Activated CD4-positive, alpha-beta T cell treated with anti-CD3 and anti-CD28 coated beads for 36 hours (primary cell): ENCODE measurements at regions not wholly inside any gene's neighbourhood (a gene's known extent, or its start where the extent isn't known, plus 50 kb on each side); places are given as distances from the start of the nearest gene placed in this dataset.

Source experiments
- ATAC-seq: fragments of 200-7000 bp; cut with Tn5 transposase; one replicate; pipeline ENCODE4 v1.10.0; 2021; ENCODE audit warnings: mild to moderate bottlenecking, moderate library complexity
- CTCF ChIA-PET: fragments of 350-600 bp; sonication (Branson Sonifier 250); formaldehyde crosslinking; loops from one replicate; lab custom pipeline; 2021; ENCODE audit warnings: antibody characterized with exemption; lab: Charles Lee
- POLR2A ChIA-PET: fragments of 350-600 bp; sonication (Branson Sonifier 250); formaldehyde crosslinking; loops from one replicate; lab custom pipeline; 2021; ENCODE audit warnings: antibody characterized with exemption, inconsistent platforms; lab: Charles Lee
- DNase-seq: peaks from one replicate; pipeline ENCODE4 v3.0.0-alpha.2; 2020
- H3K27ac Mint-ChIP-seq: one replicate; pipeline ENCODE4 v1.8.0; 2021; ENCODE audit warnings: mixed read lengths
- H3K27me3 Mint-ChIP-seq: one replicate; pipeline ENCODE4 v1.8.0; 2021; ENCODE audit warnings: mixed read lengths
- H3K36me3 Mint-ChIP-seq: one replicate; pipeline ENCODE4 v1.8.0; 2021; ENCODE audit warnings: low read depth, mixed read lengths
- H3K4me1 Mint-ChIP-seq: one replicate; pipeline ENCODE4 v1.8.0; 2021; ENCODE audit warnings: mixed read lengths
- H3K4me3 Mint-ChIP-seq: one replicate; pipeline ENCODE4 v1.8.0; 2021; ENCODE audit warnings: mild to moderate bottlenecking, moderate library complexity, mixed read lengths
- H3K9me3 Mint-ChIP-seq: one replicate; pipeline ENCODE4 v1.8.0; 2021; ENCODE audit warnings: low read depth, mixed read lengths
- intact Hi-C, 2 experiments: fragments of 100-400 bp; cut with DNase I in 1 of 2; cut with micrococcal nuclease in 1 of 2; formaldehyde crosslinking; loops; one replicate each; pipeline versions ENCODE4 v1.14.2 to v1.15.1; 2022 to 2024; cut with DNase I, micrococcal nuclease

DNA sequence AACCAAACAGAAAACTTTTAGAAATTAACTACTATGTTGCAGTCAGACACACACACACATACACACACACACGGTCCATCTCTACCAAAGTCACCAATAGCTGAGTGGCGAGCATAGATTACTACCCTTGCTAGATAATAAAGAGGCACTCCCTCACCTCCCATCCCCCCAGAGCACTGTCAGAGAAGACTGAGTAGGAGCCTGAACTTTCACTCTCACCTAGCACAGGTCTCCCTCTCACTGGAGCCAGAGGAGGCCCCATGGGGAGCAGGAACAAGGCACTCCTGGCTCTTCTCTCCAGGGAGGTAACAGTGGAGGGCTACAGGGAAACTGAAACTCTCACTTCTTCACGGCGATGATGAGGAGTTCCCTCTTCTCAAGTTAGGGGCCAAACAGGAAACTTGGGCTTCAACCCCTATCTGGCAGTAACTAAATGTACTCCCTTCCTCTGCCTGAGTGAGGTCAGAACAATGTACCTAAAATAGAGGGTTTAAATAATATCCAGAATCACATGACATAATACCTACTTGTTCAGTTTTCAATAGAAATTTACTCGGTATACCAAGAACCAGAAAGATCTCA is 975.3 kb upstream of the GBE1 start:
- intact Hi-C loops, result no loop called here
- H3K9me3 Mint-ChIP-seq, result peaks cover 1% of the 10 kb centered on the region
- H3K36me3 Mint-ChIP-seq, result no peaks in the 10 kb centered on the region
- POLR2A ChIA-PET, result no interaction called here
- no peaks in the 10 kb centered on the region for H3K4me1 Mint-ChIP-seq
- H3K4me3 Mint-ChIP-seq, result no peak overlapping the region
- no peak overlapping the region for H3K27ac Mint-ChIP-seq
- CTCF ChIA-PET, result no interaction called here
- DNase-seq, result no peak
- no peak for ATAC-seq
- no peaks in the 10 kb centered on the region for H3K27me3 Mint-ChIP-seq

DNA sequence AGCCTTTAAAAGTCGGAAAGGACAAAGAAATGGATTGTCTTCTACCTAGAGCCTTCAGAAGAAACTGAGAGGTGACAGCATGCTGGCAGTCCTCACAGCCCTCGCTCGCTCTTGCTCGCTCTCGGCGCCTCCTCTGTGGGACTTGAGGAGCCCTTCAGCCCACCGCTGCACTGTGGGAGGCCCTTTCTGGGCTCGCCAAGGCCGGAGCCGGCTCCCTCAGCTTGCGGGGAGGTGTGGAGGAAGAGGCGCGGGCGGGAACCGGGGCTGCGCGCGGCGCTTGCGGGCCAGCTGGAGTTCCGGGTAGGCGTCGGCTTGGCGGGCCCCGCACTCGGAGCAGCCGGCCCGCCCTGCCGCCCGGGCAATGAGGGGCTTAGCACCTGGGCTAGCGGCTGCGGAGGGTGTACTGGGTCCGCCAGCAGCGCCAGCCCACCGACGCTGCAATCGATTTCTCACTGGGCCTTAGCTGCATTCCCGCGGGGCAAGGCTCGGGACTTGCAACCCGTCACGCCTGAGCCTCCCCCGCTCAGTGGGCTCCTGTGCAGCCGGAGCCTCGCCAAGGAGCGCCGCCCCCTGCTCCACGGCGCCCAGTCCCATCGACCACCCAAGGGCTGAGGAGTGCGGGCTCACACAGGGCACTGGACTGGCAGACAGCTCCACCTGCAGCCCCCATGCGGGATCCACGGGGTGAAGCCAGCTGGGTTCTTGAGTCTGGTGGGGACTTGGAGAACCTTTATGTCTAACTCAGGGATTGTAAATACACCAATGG is 953.8 kb upstream of the GBE1 start:
- no peak overlapping the region for H3K4me3 Mint-ChIP-seq
- DNase-seq (no peak), ATAC-seq (no peak)
- H3K9me3 Mint-ChIP-seq, result peaks cover 3% of the 10 kb centered on the region
- H3K27ac Mint-ChIP-seq, result no peak overlapping the region
- ChIA-PET POLR2A (no interaction called here), CTCF (no interaction called here)
- H3K27me3 Mint-ChIP-seq, result no peaks in the 10 kb centered on the region
- H3K4me1 Mint-ChIP-seq, result no peaks in the 10 kb centered on the region
- H3K36me3 Mint-ChIP-seq, result peaks cover 3% of the 10 kb centered on the region
- intact Hi-C loops, result no loop called here

DNA sequence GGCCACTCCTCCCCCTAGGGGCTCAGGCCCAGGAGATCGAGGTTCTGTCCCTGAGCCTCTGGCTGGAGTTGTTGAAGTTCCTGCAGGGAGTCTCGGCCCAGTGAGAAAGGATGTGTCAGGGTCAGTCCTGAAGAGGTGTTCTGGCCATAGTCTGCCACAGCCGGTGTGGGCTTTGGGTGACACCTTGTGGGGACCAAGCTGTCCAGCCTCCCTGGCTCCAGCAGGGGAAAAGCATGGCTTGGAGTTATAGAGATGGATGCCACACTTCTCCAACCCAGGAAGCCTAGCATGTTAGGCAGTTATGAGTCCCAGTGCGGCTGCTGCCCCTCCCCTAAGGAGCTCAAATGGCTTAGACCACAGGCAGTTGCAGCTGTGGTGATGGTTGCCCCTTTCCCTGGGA is 945.6 kb upstream of the GBE1 start:
- Mint-ChIP-seq H3K27me3 (no peaks in the 10 kb centered on the region), H3K4me1 (no peaks in the 10 kb centered on the region), H3K36me3 (no peaks in the 10 kb centered on the region), H3K4me3 (no peak overlapping the region), H3K9me3 (peaks cover 13% of the 10 kb centered on the region), H3K27ac (no peak overlapping the region)
- intact Hi-C loops, result no loop called here
- CTCF ChIA-PET, result no interaction called here
- no peak for DNase-seq
- no peak for ATAC-seq
- POLR2A ChIA-PET, result no interaction called here

DNA sequence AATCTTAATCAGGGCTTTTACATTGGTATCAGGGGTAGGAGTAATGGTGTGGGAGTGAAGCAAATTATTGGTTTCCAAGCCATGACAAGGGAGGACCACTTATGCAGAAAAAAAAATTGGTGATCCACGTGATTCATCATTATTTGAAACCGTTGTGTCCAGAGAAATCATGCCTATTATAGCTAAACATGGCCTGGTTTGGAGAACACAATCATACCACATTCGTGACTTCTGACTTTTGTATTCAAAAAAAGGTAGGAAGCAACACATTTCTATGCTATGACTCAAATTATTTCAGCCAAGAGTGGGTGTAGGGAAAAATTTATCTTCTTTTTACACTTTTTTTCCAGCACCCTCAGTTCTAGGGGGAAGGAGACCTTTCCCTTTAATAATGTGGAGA is 924.3 kb upstream of the GBE1 start:
- DNase-seq (no peak), ATAC-seq (no peak)
- Mint-ChIP-seq H3K27me3 (no peaks in the 10 kb centered on the region), H3K27ac (no peak overlapping the region), H3K4me1 (no peaks in the 10 kb centered on the region), H3K36me3 (no peaks in the 10 kb centered on the region), H3K4me3 (no peak overlapping the region), H3K9me3 (peaks cover 2% of the 10 kb centered on the region)
- CTCF ChIA-PET, result no interaction called here
- intact Hi-C loops, result no loop called here
- POLR2A ChIA-PET, result no interaction called here

DNA sequence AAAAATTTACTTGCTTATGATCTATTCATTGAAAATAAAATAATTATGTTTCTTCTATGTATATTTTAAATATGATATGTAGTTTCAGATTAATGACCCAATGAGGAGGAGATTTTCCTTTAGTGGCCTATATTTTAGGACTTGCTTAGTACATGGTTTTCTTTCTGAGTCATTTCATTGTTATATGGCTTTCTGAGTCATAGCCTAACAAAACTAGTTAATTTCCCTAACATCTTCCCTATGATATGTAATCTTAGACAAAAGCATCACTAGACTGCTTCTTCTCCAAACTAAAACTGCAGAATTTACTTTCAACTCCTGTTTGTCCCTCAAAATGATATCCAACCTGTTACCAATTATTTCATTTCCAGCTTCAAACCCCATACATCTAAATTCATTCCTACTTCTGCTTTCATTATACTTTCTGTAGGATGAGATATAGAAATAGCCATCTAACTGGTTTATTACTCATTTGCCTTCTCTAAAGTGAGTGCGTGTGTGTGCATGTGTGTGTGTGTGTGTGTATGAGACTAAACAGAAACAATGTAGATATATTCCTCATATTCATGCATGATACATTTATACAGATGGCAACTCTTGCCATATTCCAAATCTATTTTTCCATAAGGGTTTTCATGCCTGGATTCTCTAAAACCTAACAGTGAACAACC is 915.0 kb upstream of the GBE1 start:
- Mint-ChIP-seq H3K36me3 (no peaks in the 10 kb centered on the region), H3K9me3 (peaks cover 6% of the 10 kb centered on the region), H3K4me1 (no peaks in the 10 kb centered on the region), H3K27me3 (no peaks in the 10 kb centered on the region), H3K27ac (no peak overlapping the region), H3K4me3 (no peak overlapping the region)
- CTCF ChIA-PET, result no interaction called here
- POLR2A ChIA-PET, result no interaction called here
- no peak for ATAC-seq
- no peak for DNase-seq
- intact Hi-C loops, result no loop called here

DNA sequence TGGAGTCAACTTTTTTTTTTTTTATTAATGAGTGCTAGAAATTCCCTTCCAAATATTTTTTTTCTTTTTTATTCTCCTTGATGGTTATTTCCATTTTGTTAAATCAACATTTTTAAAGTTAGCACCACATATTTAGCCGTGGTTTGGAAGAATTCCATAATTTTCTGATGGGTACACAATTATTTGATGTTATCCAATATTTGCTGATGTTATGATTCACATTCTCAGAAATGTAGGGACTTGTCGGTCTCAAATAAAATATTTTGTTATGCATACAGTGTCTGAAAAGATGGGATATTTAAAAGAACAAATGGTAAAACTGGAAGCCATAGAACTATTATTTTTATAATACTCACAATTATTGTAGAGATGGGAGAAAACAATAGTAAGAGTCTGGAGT is 911.5 kb upstream of the GBE1 start:
- Mint-ChIP-seq H3K27ac (no peak overlapping the region), H3K9me3 (peaks cover 7% of the 10 kb centered on the region), H3K36me3 (no peaks in the 10 kb centered on the region), H3K4me3 (no peak overlapping the region), H3K27me3 (no peaks in the 10 kb centered on the region), H3K4me1 (no peaks in the 10 kb centered on the region)
- ATAC-seq (no peak), DNase-seq (no peak)
- ChIA-PET CTCF (no interaction called here), POLR2A (no interaction called here)
- intact Hi-C loops, result no loop called here

DNA sequence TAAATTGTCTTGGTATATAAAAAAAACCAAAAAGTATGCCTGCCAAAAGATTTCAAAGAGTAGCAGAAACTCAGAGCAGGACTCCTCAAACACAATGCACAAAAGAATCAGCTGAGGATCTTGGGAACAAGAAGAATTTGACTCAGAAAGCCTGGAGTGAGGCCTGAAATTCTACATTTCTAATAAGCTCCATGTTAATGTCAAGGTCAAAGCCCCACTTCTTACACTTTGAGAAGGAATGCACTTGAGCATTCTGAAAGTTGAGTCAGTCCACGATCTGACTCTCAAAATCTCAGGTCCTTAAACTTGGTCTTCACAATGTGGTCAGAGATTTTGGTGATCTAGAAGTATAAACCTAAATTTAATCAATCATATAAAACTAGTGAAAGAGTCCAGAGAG is 910.0 kb upstream of the GBE1 start:
- H3K4me3 Mint-ChIP-seq, result no peak overlapping the region
- H3K9me3 Mint-ChIP-seq, result peaks cover 8% of the 10 kb centered on the region
- DNase-seq (no peak), ATAC-seq (no peak)
- ChIA-PET CTCF (interaction anchor here (0.7 kb wide), 1 partner anchor 11 kb away, joined by 3 read pairs; no protein-coding TSS in a partner anchor), POLR2A (no interaction called here)
- H3K4me1 Mint-ChIP-seq, result no peaks in the 10 kb centered on the region
- H3K27me3 Mint-ChIP-seq, result no peaks in the 10 kb centered on the region
- H3K36me3 Mint-ChIP-seq, result no peaks in the 10 kb centered on the region
- H3K27ac Mint-ChIP-seq, result no peak overlapping the region
- intact Hi-C loops, result no loop called here

DNA sequence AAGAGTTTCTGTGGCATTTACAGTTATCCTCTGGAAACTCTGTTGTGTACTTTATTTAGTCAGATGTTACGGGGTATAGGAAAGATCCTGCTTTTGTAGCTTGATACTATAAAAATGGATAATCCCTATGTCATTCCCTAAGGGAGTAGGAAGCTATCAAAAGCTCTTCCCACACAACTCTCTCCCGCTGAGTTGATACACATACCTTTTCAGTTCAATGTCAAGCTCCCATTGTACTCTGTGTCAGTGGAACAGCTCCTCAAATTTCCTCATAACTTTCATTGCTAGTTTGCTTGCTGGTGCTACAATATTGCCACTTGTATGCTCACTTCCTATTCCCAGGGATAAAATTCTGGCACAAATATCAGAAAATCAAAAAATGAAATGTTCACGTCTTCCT is 893.3 kb upstream of the GBE1 start:
- DNase-seq, result no peak
- CTCF ChIA-PET, result no interaction called here
- Mint-ChIP-seq H3K27ac (no peak overlapping the region), H3K4me1 (no peaks in the 10 kb centered on the region), H3K27me3 (no peaks in the 10 kb centered on the region), H3K9me3 (peaks cover 12% of the 10 kb centered on the region), H3K4me3 (no peak overlapping the region), H3K36me3 (no peaks in the 10 kb centered on the region)
- no peak for ATAC-seq
- intact Hi-C loops, result no loop called here
- POLR2A ChIA-PET, result no interaction called here

DNA sequence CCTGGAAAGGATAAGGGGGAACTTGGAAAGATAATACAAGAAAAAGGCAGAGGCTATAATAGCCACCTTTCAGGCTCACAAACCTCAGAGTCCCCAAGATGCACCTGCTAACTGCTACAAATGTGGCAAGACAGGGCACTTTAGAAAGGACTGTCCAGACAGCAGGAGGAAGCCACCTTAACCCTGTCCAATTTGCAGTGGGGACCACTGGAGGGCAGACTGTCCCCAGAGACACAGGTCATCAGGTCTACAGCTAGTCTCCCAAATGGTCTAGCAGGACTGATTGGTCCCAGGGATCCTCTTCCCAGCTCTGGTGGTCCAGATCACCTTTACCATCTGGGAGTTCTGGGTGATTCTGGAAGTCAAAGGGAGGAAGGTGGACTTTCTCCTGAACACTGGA is 882.5 kb upstream of the GBE1 start:
- Mint-ChIP-seq H3K27me3 (no peaks in the 10 kb centered on the region), H3K36me3 (no peaks in the 10 kb centered on the region), H3K4me1 (no peaks in the 10 kb centered on the region), H3K9me3 (peaks cover 7% of the 10 kb centered on the region), H3K4me3 (no peak overlapping the region), H3K27ac (no peak overlapping the region)
- ChIA-PET CTCF (no interaction called here), POLR2A (interaction anchor here (0.5 kb wide), 1 partner anchor 11 kb away, joined by 4 read pairs; no protein-coding TSS in a partner anchor)
- no peak for DNase-seq
- intact Hi-C loops, result no loop called here
- ATAC-seq, result no peak

DNA sequence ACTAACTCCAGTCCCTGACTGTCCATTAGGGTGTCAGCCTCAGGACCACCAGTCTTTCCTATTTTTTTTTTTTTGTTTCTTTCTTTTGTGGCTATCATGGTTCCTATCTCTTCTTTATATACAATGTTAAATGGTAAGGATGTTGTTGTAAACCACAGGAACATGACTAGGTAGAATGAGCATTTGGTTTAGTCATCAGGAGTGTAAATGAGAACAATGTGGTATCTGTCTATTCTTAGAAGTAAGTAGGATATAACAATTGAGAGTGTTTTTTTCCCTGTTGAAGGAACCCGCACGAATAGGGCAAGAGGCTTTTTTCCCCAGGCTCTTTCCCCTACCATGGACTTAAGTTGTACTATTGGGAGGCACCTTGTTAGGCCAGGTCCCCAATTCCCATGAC is 880.3 kb upstream of the GBE1 start:
- no peak overlapping the region for H3K4me3 Mint-ChIP-seq
- DNase-seq (no peak), ATAC-seq (no peak)
- CTCF ChIA-PET, result no interaction called here
- H3K27me3 Mint-ChIP-seq, result no peaks in the 10 kb centered on the region
- H3K36me3 Mint-ChIP-seq, result no peaks in the 10 kb centered on the region
- H3K27ac Mint-ChIP-seq, result no peak overlapping the region
- H3K4me1 Mint-ChIP-seq, result no peaks in the 10 kb centered on the region
- POLR2A ChIA-PET, result no interaction called here
- intact Hi-C loops, result no loop called here
- peaks cover 5% of the 10 kb centered on the region for H3K9me3 Mint-ChIP-seq

DNA sequence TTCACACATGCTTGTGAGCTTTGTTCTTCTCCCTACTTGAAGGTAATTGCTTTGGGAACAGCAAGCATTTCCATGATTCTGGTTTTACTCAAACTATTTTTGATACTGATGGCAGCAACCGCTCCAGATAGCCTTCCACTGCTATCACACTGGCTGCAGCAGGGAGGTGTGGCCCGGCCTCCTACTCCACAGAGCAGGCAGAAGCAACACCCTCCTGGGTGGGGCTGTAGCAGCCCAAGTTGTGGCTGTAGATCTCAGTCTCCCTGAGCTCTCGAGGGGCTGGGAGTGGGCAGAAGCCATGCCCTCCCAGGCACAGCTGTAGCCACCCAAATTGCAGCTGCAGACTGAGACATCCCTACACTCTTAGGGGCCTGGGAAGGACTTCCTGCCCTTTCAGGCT is 878.8 kb upstream of the GBE1 start:
- no peak overlapping the region for H3K27ac Mint-ChIP-seq

DNA sequence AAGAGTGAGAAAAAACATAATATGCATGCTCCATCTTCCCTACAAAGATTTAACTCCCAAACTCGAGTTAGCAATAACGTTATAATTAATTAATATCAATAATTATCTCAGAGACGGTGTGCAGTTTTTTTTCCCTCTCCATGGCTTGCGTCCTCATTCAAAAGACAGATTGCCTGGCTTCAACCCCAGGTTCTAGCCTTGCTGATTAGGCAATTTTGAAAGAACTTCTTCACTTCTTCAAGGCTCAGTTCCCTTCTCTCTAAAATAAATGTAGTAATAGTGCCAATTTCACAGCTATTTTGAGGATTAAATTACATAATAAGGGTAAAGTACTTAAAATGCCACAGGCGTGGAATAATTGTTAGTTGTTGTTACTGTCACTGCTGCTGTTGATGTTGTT is 876.1 kb upstream of the GBE1 start:
- no peak for ATAC-seq
- Mint-ChIP-seq H3K4me1 (no peaks in the 10 kb centered on the region), H3K27ac (no peak overlapping the region), H3K36me3 (no peaks in the 10 kb centered on the region), H3K4me3 (no peak overlapping the region), H3K9me3 (peaks cover 6% of the 10 kb centered on the region), H3K27me3 (no peaks in the 10 kb centered on the region)
- POLR2A ChIA-PET, result no interaction called here
- CTCF ChIA-PET, result no interaction called here
- DNase-seq, result no peak
- intact Hi-C loops, result no loop called here

More for the DNA sequence above, 878.8 kb upstream of the GBE1 start:
- H3K4me3 Mint-ChIP-seq, result no peak overlapping the region
- peaks cover 5% of the 10 kb centered on the region for H3K9me3 Mint-ChIP-seq
- no peak for DNase-seq
- POLR2A ChIA-PET, result no interaction called here
- no peaks in the 10 kb centered on the region for H3K36me3 Mint-ChIP-seq
- H3K4me1 Mint-ChIP-seq, result no peaks in the 10 kb centered on the region
- intact Hi-C loops, result no loop called here
- no peak for ATAC-seq
- CTCF ChIA-PET, result no interaction called here
- no peaks in the 10 kb centered on the region for H3K27me3 Mint-ChIP-seq
